HG02759 (cell line): ENCODE measurements at regions not wholly inside any gene's neighbourhood (a gene's known extent, or its start where the extent isn't known, plus 50 kb on each side); places are given as distances from the start of the nearest gene placed in this dataset.

ENCODE experiments used
- ATAC-seq: cut with Tn5 transposase; IDR thresholded peaks from one replicate; pipeline ENCODE4 v1.9.1; 2021; ENCODE audit warnings: mild to moderate bottlenecking, moderate library complexity; ENCODE audit not compliant: unreplicated experiment

DNA sequence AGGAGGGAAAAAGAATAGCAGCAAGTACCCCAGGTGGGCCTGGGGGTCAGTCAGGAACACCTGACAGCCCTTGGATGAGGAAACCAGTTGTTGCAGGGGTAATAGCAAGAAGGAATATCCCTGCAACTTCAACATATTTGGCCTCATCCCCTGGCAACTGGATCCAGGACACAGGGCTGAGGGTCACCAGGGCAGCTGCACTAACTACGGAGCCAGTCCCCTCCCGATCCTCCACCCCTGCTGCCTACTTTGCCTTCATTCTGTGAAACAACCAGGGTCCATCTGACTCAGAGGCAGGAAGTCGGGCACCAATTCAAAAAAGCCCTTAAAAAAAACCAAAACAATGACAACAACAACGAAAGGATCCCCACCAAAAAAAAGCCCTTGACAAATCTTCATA is 52.9 kb downstream of the FRMPD3 start:
- no peak for ATAC-seq

DNA sequence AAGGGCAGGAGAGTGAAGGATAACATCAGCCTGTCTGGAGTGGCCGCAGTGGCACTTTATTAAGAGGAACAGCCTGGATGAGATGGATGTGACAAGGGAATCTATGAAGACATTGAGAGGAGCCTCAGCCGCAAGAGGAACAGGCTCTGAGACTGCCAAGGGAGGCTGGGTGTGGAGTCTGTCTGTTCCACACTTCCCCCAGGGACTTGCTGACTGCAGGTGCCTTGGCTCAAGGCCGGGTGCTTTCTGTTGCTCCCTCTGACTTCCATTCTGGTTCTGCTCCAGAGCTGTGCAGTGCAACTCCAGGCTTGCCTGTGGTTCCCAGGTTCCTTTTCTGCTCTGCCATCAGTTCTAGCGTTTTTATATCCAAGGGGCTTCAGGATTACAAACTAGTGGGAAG is 54.6 kb downstream of the FRMPD3 start:
- ATAC-seq = no peak

DNA sequence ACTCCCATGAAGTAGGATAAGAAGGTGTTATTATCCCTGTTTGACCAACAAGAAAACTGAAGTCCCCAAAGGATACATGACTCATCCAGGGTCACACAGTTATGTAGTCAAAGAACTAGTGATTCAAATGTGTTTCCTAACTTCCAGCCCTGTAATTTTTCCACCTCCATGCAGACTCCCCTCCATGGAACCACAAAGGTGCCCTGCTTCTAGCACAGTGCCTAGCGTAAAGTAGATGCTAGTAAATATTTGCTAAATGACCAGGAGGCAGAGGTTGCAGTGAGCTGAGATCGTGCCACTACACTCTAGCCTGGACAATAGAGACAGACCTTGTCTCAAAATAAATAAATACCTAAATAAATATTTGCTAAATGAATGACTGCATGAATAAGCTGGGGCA is 55.8 kb downstream of the FRMPD3 start:
- ATAC-seq = no peak

DNA sequence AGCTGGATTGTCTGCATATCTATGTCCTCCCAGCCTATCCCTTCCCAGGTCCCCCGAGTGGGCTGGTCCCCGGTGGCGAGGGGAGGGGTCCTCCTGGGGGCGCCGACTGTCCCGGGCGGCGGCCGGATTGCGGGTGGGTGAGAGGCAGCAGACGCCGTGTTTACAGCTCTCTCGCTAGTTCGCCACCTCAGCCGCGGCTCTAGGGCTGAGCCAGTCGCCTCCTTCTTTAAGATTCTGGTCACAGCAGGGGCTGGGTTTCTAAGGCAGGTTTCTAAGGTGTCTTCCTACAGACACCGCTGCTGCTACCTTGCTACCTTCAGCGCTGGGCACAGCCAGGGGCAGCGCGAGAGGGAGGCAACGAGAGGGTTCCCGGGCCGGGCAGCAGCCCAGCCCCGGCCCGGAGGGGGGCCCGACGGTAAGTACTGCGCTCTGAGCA is 57.2 kb downstream of the FRMPD3 start:
- no peak for ATAC-seq

DNA sequence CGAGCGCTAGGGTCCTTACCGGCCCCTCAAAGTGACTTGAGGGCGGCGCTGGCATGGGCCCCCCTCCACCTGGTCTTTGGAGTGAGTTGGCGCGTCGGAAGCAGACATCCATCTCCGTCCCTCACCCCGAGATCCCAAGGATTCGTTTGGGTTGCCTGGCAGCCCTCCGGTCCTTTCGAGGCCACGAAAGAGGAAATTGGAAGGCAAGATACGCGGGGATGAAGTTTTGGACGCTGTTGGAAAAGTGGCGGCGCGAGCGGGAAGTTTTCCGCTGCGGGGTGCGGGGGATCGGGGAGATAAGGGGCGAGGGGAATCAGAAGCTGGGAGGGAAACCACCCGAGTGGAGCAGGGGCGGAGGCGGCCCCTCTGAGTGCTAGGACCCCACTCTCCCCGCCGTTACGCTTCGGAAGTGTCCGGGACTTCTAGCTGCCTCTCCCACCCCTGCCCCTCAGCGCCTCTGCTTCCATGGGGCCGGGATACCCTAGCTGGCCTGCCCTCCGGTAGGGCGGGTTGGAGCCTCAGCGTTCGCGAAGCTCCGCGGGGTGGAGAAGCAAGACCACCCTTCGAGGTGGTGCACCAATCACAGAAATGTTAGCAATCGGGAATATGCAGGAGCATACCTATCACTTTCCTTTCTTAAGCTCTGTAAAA is 57.8 kb downstream of the FRMPD3 start:
- ATAC-seq = no peak

DNA sequence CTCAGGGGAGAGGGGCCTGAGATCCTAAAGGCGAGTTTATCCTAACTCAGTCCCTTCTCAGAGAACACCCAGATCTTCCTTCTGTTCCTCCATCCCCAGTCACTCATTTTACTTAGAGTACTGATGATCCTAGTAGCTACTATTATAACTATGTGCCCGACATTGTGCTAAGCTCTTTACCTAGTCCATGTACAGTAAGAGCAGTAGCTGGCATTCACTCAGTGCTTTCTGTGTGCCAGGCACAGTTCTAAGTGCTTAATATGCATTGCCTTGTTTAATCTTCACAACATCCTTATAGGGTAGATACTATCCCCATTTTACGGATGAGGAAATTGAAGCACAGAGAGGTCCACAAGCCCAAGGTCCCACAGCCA is 58.3 kb downstream of the FRMPD3 start:
- ATAC-seq = no peak

DNA sequence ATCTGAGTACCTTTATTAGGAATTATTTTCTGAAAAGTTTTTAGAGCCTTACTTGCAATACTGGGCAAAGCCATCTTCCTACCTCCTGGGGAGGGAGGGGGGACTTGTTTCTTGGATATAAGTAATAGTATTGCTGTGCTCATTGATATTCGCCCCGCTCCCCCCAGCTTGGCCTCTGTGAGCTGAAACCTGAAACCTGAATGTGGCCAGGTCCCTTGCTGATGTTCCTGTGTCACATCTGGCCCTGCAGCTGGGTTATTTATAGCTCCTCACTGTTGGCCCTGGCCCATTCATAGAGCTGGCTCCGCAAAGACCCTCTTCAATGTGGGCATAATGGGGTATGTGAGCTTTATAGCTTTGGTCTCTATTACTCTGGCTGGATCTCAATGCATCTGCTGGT is 59.5 kb downstream of the FRMPD3 start:
- ATAC-seq = no peak

DNA sequence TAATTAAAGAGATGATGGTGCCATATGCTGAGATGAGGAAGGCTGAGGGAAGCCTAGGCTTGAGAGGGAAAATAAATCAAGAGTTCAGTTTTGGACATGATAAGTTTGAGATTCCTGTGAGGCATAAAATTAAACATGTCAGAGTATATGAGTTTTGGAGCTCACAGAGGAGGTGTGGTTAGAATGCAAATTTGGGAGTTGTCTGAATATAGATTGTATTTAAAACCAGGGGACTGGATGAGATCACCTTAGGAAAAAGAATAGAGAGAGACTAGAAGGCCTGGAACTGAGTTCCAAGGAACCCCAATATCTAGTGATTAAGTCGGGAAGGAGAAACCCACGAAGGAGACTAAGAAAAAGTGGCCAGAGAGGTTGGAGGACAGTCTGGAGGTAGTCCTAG is 65.5 kb downstream of the FRMPD3 start:
- no peak for ATAC-seq

DNA sequence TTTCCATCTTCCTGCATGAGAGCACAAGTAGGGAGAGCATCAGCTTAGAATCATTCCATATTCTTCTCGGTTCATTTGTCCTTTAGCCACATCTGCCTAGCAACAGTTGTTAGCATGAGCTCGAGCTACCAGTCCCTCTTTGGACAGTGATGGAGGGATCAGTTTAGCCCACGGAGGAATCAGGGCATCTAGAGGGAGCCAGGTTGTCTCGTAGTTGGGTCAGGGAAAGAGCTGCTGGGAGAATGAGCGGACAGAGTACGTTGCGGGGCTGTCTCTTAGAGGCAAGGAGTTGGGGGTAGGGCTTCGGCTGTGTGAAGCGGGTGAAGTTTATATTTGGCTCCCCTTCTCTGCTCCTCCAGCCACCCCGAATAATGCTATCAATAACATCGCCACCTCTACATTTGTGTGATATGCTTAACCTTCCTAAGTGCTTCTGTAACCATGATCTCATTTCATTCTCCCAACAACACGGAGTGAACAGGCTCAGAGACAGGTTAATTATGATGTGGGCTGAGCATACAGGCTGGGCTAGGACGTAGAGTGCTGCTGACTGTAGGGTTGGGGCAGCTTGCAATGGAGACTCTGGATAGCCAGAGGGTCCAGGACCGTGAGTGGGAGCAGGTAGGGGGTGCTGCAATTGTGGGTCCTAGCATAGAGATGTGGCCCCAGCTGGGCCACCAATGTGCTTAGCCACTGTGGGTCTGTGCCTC is 72.6 kb downstream of the FRMPD3 start:
- ATAC-seq = no peak

DNA sequence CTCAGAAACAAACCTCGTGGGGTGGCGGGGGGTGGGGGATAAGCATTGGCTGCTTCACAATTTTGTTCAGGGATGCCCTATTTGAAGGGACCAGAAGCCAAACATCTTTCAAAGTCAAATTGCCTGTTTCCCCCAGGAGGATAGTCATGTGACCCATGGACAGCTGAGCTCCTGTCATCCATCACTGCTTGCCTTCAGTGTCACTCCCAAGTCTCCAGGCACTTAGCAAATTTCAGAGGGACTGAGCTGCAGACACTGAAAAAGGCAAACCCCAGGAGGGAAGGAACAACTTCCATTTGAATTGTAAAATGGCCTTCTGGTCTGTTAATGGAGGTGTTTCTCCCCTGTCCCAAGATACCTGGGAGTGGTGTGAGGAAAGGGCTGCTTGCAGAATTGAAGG is 73.4 kb downstream of the FRMPD3 start:
- ATAC-seq = no peak

DNA sequence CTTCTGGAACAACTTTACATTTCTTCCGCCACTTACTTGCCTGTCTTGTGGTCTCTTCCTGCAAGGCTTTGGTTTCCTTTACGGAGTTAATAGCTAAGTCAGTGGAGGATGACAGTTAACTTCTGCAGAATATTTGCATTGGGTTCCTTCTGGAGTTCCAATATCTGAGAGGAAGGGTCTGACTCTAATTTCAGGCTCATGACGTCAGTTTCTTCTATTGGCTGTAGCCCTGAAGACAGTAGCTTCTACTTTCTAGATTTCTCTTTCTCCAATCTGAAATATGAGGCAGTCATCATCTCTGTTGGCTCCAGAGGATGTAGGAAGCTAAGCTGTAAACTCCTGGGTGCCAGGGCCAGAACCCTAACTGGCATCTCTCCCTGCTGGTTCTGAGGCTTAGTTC is 76.7 kb downstream of the FRMPD3 start:
- ATAC-seq = no peak

DNA sequence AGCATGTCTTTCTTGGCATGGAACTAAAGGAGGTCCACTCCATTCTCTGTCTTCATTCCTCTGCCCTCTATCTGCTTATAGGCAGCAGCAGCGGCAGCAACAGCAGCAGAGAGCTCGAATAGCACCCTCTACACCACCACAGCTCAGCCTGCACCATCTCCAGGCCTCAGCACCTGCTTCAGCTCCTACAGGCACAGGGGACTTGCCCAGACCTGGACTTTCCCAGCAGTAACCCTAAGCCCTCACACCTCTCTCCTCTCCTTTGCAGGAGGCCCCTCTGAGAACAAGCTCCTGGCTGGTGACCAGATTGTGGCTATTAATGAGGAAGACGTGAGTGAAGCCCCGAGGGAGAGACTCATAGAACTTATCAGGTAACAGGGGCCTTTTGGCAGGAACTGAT is 80.7 kb downstream of the FRMPD3 start:
- no peak for ATAC-seq

DNA sequence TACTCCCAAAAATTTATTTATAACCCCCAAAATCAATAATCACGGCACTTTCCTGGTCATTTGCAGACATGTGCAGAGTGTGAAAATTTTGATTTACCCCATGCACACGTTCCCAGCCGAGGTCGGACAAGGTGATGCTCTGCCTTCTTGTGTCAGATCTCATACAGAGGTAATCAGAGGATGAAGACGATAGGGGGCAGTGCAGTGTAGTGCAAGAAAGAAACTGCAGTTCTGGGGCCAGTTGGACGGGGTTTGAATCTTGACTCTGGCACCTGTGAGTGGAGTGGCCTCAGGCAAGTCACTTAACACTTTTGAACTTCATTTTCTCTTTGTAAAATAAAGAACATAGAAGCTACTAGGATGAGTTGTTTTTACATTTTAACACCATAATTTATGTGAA is 88.4 kb downstream of the FRMPD3 start:
- peak; percentile 43 for ATAC-seq

DNA sequence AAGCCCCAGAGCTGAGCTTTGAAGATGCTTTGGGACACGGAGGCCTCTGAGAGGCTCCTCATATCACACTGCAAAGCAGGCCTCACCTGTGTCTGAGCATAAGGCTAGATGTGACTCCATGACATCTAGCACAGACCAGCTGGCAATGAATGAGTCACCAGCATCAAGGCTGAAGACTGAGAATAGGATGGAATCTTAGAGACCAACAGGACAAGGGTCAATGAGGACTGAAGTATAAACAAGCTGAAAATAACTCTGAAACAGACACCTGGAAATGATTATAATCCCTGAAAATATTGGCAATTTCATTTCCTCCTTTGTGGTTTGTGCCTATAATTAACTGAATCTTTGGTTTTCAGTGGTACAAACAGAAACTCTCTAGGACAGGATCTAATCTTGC is 87.1 kb upstream of the PRPS1 start:
- no peak for ATAC-seq

DNA sequence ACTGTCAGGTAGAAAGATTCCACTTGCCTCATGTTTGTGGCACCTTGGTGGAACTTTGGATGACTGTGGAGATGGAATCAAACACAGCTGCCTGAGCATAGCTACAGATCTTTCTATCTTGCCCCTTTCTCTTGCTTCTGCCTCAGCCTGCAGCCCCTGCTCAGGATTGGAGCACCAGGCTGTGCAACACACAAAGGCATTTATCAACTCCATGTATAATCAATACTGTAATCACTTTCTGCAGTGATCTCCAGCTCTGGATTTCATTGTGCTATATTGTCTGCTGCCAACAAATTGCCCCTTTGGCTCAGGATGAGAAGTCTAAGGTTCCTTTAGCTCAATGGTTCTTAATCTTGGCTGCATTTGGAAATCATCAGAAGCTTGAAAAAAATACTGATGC is 86.3 kb upstream of the PRPS1 start:
- ATAC-seq = no peak

DNA sequence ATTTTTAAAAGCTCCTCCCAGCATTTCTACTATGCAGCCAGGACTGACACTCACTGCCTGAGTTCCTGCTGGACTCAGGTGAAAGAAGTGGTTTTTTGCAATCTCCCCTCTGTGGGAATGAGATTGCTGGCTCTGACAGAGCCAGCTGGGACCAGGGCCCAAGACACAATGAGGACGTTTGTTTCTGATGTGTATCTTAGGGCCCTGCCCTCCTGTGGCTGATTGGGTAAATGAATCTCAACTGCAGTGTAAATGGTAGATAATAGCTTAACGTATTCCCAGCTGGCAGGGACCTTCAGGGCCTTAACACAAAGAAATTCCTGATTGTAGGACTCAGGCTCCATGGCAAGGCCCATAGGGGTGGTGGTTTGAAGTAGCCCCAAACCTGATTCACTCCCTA is 85.8 kb upstream of the PRPS1 start:
- no peak for ATAC-seq

DNA sequence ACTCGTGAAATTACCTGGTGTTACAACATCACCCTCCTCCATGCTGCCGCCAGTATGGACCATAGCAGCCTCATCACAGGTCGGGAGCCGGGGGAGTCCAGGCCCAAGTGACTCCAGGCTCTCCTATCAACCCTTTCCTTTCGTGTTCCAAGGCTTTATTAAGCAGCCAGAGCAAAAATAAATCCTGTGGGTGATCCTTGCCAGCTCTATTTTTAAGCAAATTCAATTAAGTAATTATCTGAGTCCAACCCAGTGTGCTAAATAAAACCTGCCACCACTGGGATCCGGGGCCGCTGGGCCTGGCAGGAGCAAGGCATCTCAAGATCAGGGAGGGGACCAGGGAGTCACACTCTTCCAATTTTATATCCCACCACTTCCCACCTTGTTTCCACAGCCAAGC is 80.7 kb upstream of the PRPS1 start:
- no peak for ATAC-seq

DNA sequence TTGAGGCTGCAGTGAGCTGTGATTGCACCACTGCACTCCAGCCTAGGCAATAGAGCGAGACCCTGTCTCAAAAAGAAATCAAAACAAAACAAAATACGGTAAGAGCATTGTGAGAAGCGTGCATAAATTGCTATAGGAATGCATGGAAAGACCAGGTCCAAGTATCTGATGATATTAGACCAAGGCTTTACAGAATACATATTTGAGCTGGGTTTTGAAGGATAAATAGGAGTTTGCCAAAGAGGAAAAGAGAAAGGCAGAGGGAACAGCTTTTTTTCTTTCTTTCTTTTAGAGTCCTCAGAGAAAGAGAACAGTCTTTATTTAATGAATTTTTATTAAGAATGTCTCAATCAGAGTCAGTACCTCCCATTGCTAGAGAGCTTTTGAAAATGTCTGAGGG is 79.5 kb upstream of the PRPS1 start:
- ATAC-seq = no peak

DNA sequence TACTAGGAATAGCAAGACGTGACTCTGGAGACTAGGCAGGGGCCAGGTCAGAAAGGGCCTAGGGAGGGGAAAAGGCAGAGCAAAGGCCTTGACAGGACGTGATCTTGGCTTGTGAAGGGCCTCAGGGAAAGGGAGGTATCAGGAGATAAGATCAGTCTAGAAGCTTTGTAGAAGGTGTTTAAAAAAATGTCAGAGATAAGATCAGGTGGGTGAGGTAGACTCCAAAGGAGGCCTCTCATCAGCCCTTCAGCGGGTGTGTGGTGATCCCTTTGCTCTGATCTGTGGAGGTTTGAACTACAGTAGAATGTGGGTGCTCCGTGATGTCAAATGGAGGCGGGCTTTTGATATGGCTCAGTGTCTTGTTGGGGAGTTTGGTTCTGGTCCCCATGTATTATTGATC is 78.8 kb upstream of the PRPS1 start:
- ATAC-seq = no peak

DNA sequence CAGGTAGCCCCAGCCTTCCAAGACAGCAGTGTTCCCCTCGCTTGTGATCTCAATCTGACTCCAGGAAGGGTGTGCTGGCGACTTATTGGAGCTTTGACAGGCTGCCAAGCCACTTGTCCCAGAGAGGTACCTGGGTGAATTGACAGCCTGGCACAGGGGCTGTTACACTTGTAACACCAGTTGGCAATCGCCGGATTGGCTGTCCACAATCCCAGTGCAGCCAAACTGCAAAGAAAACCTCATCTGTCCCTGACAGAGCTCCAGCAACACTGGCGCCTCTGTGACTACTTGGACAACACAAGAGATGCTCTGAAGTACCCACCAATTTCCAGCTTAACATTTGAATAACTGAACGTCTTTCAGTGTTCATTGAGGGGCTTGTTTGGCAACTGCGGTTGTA is 76.8 kb upstream of the PRPS1 start:
- no peak for ATAC-seq

DNA sequence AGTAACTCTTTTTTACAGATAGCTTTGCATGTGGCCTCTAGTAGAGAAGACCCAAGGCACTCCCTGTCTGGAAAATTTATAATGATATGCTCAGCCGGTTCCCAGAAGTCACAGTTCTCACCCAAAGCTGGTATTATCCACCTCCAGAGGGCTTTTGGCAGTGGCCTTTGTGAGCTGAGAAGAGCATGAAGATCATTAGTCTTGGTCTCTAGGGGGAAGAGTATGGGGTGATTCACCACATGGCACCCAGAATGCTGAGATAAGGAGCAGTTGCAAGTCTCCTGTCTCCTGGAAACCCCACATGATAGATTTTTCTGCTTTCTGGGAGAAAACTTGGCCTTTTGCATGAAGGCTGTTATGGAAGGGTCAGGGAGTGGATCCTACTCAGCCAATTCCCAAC is 75.4 kb upstream of the PRPS1 start:
- ATAC-seq = no peak

DNA sequence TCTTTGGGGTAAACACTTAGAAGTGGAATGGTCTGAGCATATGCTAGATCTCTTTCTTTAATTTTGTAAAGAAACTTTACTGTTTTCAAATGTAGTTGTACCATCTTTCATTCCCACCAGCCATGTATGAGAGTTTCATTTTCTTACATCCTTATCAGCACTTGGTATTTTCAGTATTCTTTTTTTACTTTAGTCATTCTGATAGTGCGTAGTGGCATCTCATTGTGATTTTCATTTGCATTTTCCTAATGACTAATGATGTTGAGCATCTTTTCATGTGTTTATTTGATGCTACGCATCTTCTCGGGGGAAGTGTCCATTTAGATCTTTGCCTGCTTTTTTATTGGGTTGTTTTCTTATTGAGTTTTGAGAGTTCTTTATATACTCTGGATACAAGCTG is 71.3 kb upstream of the PRPS1 start:
- no peak for ATAC-seq

DNA sequence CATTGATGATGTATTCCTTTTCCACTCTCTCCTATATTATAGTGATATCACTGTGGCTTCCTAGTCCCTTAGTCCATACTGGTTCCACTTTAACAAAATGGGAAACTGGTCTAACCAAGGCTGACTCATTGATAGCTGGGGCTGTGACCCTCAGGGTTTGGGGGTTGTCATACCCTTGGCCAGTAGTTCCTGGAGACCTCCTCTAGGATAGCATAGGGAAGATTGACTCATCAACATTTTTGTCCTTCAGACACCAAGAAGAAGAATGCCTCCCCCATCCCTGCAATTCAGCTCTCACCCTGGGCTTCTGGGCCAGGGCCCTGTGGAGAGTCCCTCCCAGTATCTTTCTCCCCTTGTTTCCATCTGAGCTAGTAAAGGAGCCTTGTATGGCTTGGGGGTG is 68.8 kb upstream of the PRPS1 start:
- ATAC-seq = no peak
